ENCODE measurements at regions not wholly inside any gene's neighbourhood (a gene's known extent, or its start where the extent isn't known, plus 50 kb on each side); places are given as distances from the start of the nearest gene placed in this dataset.

GRCh38 chr5:8299716-8300115 lies 430.8 kb downstream of the MTRR start:
- no peak for DNase-seq
- no peaks in the 10 kb centered on the region for H3K4me1 ChIP-seq (replicated peaks in 1 of 2)
- H3K27ac ChIP-seq: no peak overlapping the region
- intact Hi-C loops (cut with DNase I): no loop called here
- H3K9me3 ChIP-seq (replicated peaks in 1 of 3): no peaks in the 10 kb centered on the region
- H3K27me3 ChIP-seq: no peaks in the 10 kb centered on the region
- TF ChIP-seq POLR2A (IDR thresholded peaks at IDR 0.05) (no peak), CTCF (IDR thresholded peaks at IDR 0.05) (no peak)
- 62 to 97% (median 78%) methylated on average over 1 of the region's 1 CpG for whole genome bisulfite sequencing, 4 donors
- H3K36me3 ChIP-seq (replicated peaks in 1 of 2): no peaks in the 10 kb centered on the region
- H3K4me3 ChIP-seq: no peak overlapping the region

DNA sequence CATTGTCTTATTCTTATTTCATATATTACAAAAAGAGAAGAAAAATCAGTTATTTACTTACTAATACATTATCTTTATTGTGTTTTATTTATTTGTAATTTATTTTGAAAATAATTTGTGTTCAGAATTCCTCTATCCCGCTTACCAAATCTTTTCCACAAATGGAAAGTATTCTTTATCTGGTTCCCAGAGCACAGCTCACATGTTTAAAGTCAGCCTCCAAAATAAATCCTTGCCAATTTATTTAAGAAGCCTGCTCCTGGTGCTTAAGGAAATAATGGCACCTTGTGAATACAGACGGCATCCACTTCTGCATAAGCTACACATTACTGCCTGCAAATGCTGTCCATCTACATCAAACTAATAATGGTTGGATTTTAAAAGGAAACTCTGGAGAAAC lies 435.4 kb downstream of the MTRR start:
- Histone ChIP-seq H3K4me3 (no peak overlapping the region), H3K4me1 (replicated peaks in 1 of 2) (no peaks in the 10 kb centered on the region), H3K9me3 (replicated peaks in 1 of 3) (no peaks in the 10 kb centered on the region), H3K27ac (no peak overlapping the region), H3K27me3 (no peaks in the 10 kb centered on the region), H3K36me3 (replicated peaks in 1 of 2) (no peaks in the 10 kb centered on the region)
- no peak for DNase-seq
- TF ChIP-seq CTCF (IDR thresholded peaks at IDR 0.05): no peak
- no peak for TF ChIP-seq POLR2A (IDR thresholded peaks at IDR 0.05)
- 65 to 70% (median 68%) methylated on average over 2 of the region's 2 CpGs for WGBS, 4 donors
- intact Hi-C loops (cut with DNase I): no loop called here

- intact Hi-C loops (cut with DNase I): no loop called here
These were observed 437.4 kb downstream of the MTRR start for GRCh38 chr5:8306288-8306896.

GRCh38 chr5:8314965-8315364 lies 446.0 kb downstream of the MTRR start:
- 44 to 50% (median 48%) methylated on average over 3 of the region's 3 CpGs for WGBS, 4 donors
- no peak overlapping the region for H3K27ac ChIP-seq
- H3K9me3 ChIP-seq (replicated peaks in 1 of 3): no peaks in the 10 kb centered on the region
- H3K4me1 ChIP-seq (replicated peaks in 1 of 2): no peaks in the 10 kb centered on the region
- intact Hi-C loops (cut with DNase I): no loop called here
- H3K36me3 ChIP-seq (replicated peaks in 1 of 2): no peaks in the 10 kb centered on the region
- no peak for DNase-seq
- TF ChIP-seq CTCF (IDR thresholded peaks at IDR 0.05) (no peak), POLR2A (IDR thresholded peaks at IDR 0.05) (no peak)
- H3K4me3 ChIP-seq: no peak overlapping the region
- H3K27me3 ChIP-seq: no peaks in the 10 kb centered on the region

More at GRCh38 chr5:8306288-8306896, 437.4 kb downstream of the MTRR start:
- Histone ChIP-seq H3K4me1 (replicated peaks in 1 of 2) (no peaks in the 10 kb centered on the region), H3K27me3 (no peaks in the 10 kb centered on the region), H3K36me3 (replicated peaks in 1 of 2) (no peaks in the 10 kb centered on the region), H3K9me3 (replicated peaks in 1 of 3) (no peaks in the 10 kb centered on the region), H3K4me3 (no peak overlapping the region), H3K27ac (no peak overlapping the region)
- no peak for DNase-seq
- TF ChIP-seq POLR2A (IDR thresholded peaks at IDR 0.05) (no peak), CTCF (IDR thresholded peaks at IDR 0.05) (no peak)
- 77 to 86% (median 82%) methylated on average over 3 to 5 of the region's 5 CpGs for whole genome bisulfite sequencing, 4 donors
